ENCODE measurements at regions not wholly inside any gene's neighbourhood (a gene's known extent, or its start where the extent isn't known, plus 50 kb on each side); places are given as distances from the start of the nearest gene placed in this dataset.

DNA sequence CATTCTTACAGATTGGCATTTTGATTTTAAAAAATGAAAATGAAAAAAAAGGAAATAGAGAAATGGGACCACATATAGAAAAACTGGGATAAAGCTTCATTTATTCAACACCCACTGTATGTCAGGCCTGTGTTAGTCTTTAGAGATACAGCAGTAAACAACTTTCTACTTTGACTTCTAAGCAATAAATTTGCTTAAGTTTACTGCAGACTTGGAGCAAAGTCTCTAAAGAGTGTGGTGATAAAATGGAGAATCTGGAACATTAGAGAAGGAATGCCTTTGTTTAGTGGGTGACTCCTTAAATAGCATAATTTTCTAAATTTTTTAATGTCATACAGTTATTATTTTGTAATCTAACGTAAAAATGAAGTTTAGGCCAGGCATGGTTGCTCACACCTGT, 80.7 kb upstream of the CNKSR3 start:
- intact Hi-C loops (cut with micrococcal nuclease), result no loop called here
- no peaks in the 10 kb centered on the region for H3K4me1 Mint-ChIP-seq (ENCODE audit: low read depth)
- no peaks in the 10 kb centered on the region for H3K27me3 Mint-ChIP-seq
- no peak overlapping the region for H3K4me3 Mint-ChIP-seq
- H3K9me3 Mint-ChIP-seq, result no peaks in the 10 kb centered on the region
- no peaks in the 10 kb centered on the region for H3K36me3 Mint-ChIP-seq (ENCODE audit: low read depth)
- H3K27ac Mint-ChIP-seq, result no peak overlapping the region

DNA sequence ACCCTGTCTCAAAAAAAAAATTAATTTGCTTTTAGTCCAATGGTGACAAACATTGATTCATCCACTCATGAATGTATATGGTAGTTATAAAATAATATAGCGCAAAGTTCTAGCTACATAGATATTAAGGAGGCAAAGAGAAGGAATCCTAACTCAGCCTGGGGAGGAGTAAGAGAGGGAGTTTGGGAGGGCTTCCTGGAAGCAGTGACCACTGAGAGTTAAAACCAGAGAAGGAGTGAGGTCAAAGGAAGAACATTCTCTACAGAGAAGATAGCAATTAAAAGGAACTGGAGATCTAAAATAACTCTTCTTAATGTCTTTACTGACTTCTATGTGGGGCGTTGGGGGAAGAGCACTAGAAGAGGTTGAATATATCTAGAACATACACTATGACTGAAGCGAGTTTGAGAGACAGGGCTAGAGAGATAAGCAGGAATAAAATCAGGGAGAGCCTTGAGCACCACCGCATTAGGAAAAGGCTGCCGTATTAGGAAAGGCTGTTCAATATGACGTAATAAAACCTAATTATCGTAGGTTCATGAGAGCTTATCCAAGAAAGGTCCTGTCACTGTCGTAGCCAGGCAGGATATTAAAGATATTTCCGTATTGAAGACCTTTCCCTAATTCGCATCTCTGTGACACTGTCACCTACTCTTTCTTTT, 81.8 kb upstream of the CNKSR3 start:
- H3K4me3 Mint-ChIP-seq, result no peak overlapping the region
- intact Hi-C loops (cut with micrococcal nuclease), result no loop called here
- no peaks in the 10 kb centered on the region for H3K36me3 Mint-ChIP-seq (ENCODE audit: low read depth)
- H3K27me3 Mint-ChIP-seq, result no peaks in the 10 kb centered on the region
- no peaks in the 10 kb centered on the region for H3K4me1 Mint-ChIP-seq (ENCODE audit: low read depth)
- no peaks in the 10 kb centered on the region for H3K9me3 Mint-ChIP-seq
- no peak overlapping the region for H3K27ac Mint-ChIP-seq

DNA sequence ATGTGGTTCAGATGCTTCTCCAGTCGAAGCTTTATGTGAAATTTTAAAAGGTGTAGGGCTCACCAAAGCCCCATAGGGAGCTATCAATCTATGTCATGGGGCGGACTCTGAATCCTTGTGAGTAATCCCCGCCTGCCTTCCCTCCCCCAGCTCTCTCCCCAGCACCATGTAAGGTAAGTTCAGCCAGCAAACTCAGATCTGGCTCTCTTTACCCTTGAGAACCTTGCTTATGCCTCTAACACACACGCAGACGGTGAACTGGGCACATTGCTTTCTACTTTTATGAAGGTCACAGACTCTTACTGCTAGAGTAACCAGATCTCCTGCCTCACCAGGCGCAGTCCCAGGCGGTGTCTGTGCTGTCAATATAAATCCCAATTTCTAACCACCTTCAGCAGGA, 82.6 kb upstream of the CNKSR3 start:
- no peak overlapping the region for H3K27ac Mint-ChIP-seq
- H3K9me3 Mint-ChIP-seq, result no peaks in the 10 kb centered on the region
- H3K36me3 Mint-ChIP-seq (ENCODE audit: low read depth), result no peaks in the 10 kb centered on the region
- H3K4me3 Mint-ChIP-seq, result no peak overlapping the region
- no peaks in the 10 kb centered on the region for H3K4me1 Mint-ChIP-seq (ENCODE audit: low read depth)
- intact Hi-C loops (cut with micrococcal nuclease), result no loop called here
- no peaks in the 10 kb centered on the region for H3K27me3 Mint-ChIP-seq

DNA sequence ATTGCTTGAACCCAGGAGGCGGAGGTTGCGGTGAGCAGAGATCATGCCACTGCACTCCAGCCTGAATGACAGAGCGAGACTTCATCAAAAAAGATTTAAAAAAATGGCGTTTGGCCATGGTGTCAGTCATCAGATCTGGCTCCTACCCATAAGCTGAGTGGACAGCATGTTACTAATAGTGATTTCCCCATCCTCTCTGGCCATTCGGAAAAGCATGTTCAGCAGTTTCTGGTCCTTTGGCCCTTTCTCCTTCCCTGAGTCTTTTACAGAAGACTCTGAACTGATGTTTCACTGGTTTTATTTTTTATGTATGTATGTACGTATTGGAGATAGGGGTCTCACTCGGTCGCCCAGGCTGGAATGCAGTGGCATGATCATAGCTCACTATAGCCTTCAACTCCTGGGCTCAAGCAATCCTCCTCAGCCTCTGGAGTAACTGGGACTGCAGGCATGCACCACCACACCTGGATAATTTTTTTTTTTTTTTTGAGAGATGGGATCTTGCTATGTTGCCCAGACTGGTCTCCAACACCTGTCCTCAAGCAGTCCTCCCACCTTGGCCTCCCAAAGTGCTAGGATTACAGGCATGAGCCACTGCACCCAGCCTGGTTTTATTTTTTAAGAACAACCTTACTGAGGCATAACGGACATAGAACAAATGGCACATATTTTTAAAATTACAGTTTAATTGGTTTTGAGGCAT, 84.2 kb upstream of the CNKSR3 start:
- H3K4me1 Mint-ChIP-seq (ENCODE audit: low read depth), result no peaks in the 10 kb centered on the region
- H3K27me3 Mint-ChIP-seq, result no peaks in the 10 kb centered on the region
- no peak overlapping the region for H3K27ac Mint-ChIP-seq
- no peaks in the 10 kb centered on the region for H3K36me3 Mint-ChIP-seq (ENCODE audit: low read depth)
- no peaks in the 10 kb centered on the region for H3K9me3 Mint-ChIP-seq
- intact Hi-C loops (cut with micrococcal nuclease), result no loop called here
- no peak overlapping the region for H3K4me3 Mint-ChIP-seq

DNA sequence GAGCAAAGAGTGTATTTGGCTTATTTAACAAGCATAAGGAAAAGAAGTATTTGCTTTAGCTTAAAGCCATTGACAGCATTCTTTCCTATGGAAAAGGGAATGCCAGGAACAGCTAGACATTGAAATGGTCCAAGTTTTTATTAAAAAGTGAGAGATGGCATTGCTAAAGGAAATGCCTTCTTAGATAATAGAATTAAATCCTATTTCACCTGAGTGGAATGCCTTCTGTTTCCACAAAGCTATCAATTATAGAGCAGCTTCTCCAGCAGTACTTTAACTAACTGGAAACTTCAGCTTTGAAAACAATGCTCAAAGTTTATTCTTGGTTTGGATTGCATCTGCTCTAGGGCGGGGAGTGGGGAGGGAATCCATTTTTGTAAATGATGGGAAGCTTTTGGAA, 85.1 kb upstream of the CNKSR3 start:
- no peaks in the 10 kb centered on the region for H3K27me3 Mint-ChIP-seq
- no peaks in the 10 kb centered on the region for H3K36me3 Mint-ChIP-seq (ENCODE audit: low read depth)
- no peaks in the 10 kb centered on the region for H3K4me1 Mint-ChIP-seq (ENCODE audit: low read depth)

DNA sequence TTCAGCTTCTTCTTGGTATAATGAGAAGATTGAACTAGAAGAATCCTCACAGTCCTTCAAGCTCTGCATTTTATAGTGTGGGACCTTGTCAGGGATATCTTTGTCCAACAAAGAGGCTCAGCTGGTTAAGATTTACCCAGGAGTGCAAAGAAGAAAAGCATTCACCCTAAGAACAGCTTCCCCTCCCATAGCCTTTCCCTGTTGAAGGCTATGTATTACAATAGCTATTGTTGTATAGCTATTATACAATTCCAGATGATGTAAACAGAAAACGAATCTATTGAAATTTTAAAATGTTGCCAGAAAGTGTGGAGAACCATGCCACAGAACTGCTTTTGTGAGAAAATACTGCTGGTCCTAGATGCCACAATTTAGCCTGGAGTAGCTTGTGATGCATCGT, 85.5 kb upstream of the CNKSR3 start:
- Mint-ChIP-seq H3K9me3 (no peaks in the 10 kb centered on the region), H3K4me1 (ENCODE audit: low read depth) (no peaks in the 10 kb centered on the region), H3K36me3 (ENCODE audit: low read depth) (no peaks in the 10 kb centered on the region), H3K27ac (no peak overlapping the region), H3K27me3 (no peaks in the 10 kb centered on the region), H3K4me3 (no peak overlapping the region)
- intact Hi-C loops (cut with micrococcal nuclease), result no loop called here

More for the DNA sequence above, 85.1 kb upstream of the CNKSR3 start:
- Mint-ChIP-seq H3K27ac (no peak overlapping the region), H3K9me3 (no peaks in the 10 kb centered on the region), H3K4me3 (no peak overlapping the region)
- intact Hi-C loops (cut with micrococcal nuclease), result no loop called here

DNA sequence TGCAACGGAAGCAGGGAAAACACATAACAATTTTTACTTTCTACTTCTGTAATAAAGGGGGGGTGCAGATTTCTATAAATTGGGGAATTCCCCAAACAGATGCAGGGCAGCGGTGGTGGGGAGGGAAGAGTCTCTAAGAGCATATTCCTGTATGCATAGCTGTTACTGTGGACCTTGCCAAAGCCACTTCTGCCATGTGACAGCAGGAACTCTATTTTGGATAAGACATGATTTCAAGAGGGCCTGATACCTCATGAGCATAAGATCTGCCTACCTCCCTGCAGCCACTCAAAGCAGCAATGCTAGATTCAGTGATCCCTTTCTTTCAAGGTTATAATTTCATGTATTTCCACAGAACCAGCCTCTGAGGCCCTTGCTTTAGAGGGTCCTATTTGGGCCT, 86.2 kb upstream of the CNKSR3 start:
- no peak overlapping the region for H3K27ac Mint-ChIP-seq
- no peaks in the 10 kb centered on the region for H3K4me1 Mint-ChIP-seq (ENCODE audit: low read depth)
- H3K9me3 Mint-ChIP-seq, result no peaks in the 10 kb centered on the region
- no peaks in the 10 kb centered on the region for H3K27me3 Mint-ChIP-seq
- no peaks in the 10 kb centered on the region for H3K36me3 Mint-ChIP-seq (ENCODE audit: low read depth)
- H3K4me3 Mint-ChIP-seq, result no peak overlapping the region
- intact Hi-C loops (cut with micrococcal nuclease), result no loop called here

DNA sequence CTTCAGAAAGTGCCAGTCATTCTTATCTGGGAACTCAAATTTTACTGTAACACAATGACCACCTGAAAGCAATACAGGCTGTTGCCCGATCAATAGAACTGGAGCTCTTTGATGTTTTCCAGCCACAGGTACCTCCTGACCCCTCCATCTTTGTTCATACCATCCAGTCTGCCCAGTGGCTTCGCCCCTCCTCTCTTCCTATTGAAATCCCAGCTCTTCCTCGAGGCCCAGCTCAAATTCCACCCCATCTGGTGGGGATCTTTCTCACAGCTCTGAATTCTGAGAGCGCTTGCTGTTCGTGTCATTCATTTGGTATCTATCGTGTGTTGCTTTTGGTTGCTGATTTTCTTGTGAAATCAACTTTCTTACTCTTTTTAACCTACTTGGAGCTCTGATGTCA, 87.9 kb upstream of the CNKSR3 start:
- H3K27me3 Mint-ChIP-seq, result no peaks in the 10 kb centered on the region
- intact Hi-C loops (cut with micrococcal nuclease), result no loop called here

DNA sequence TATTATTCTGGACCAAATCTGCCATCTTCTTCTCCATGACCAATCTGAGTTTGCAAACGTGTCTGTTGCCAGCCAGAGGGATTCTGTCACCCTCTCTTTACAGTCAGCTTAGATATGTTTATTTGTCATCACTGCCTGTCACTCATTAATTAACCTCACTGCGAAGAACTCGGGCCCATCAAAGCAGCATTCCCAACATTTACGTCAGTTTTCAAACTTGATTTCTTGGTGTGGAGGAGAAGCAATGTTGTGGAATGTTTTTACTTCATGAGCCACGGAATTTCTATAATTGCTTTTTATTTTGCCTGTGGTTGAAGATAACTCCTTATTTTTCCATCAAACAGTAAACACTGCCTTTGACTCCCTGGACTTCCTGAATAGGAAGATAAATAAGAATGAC, 91.8 kb upstream of the CNKSR3 start:
- Mint-ChIP-seq H3K27me3 (peaks cover 7% of the 10 kb centered on the region), H3K4me1 (ENCODE audit: low read depth) (peaks cover 32% of the 10 kb centered on the region)

More for the DNA sequence above, 87.9 kb upstream of the CNKSR3 start:
- no peaks in the 10 kb centered on the region for H3K9me3 Mint-ChIP-seq
- H3K4me1 Mint-ChIP-seq (ENCODE audit: low read depth), result no peaks in the 10 kb centered on the region
- no peak overlapping the region for H3K27ac Mint-ChIP-seq
- H3K4me3 Mint-ChIP-seq, result no peak overlapping the region
- H3K36me3 Mint-ChIP-seq (ENCODE audit: low read depth), result no peaks in the 10 kb centered on the region

DNA sequence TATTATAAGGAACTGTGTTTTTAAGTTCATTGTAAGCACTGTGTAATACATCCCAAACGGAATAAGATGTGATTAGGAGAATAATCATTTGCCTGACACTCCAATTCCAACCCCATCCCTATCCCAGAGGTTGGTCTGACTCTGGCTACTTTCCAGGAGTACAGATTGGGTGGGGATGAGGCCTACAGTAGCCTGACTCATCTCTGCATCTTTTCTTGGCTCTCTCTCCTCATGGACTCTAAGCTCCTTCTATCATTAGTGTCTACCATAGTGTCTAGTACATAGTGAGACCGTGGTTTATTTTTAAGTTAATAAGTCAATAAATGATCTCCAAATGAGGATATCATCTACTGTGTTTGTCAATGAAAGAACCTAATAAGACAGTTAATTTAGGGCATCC, 92.2 kb upstream of the CNKSR3 start:
- H3K27ac Mint-ChIP-seq, result no peak overlapping the region
- H3K9me3 Mint-ChIP-seq, result no peaks in the 10 kb centered on the region
- intact Hi-C loops (cut with micrococcal nuclease), result no loop called here
- H3K4me3 Mint-ChIP-seq, result no peak overlapping the region
- H3K4me1 Mint-ChIP-seq (ENCODE audit: low read depth), result peaks cover 32% of the 10 kb centered on the region
- H3K27me3 Mint-ChIP-seq, result peaks cover 7% of the 10 kb centered on the region
- H3K36me3 Mint-ChIP-seq (ENCODE audit: low read depth), result no peaks in the 10 kb centered on the region

More for the DNA sequence above, 91.8 kb upstream of the CNKSR3 start:
- no peaks in the 10 kb centered on the region for H3K9me3 Mint-ChIP-seq
- intact Hi-C loops (cut with micrococcal nuclease), result no loop called here
- no peak overlapping the region for H3K4me3 Mint-ChIP-seq
- H3K36me3 Mint-ChIP-seq (ENCODE audit: low read depth), result no peaks in the 10 kb centered on the region
- no peak overlapping the region for H3K27ac Mint-ChIP-seq

DNA sequence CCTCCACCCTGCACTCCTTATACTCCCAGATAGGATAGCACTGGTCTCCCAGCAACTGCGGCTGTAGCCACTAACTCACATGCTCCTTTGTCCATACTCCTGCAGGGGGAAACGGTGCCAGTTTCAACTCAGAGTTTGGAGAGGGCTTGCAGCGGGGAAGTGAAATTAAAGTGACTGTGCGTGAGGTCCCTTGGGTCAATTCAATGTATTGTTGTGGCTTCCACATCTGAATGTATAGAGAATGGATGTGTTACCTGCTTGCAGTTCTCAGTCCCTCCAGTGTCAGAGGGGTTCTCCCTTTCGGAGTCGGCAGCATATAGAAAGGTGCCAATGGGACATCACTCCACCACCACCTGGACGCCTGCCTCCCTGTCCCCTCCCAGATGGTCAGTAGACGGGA, 93.6 kb upstream of the CNKSR3 start:
- Mint-ChIP-seq H3K27ac (peak overlapping the region; percentile 12), H3K4me1 (ENCODE audit: low read depth) (peaks cover 32% of the 10 kb centered on the region), H3K36me3 (ENCODE audit: low read depth) (no peaks in the 10 kb centered on the region), H3K9me3 (no peaks in the 10 kb centered on the region), H3K27me3 (peaks cover 7% of the 10 kb centered on the region), H3K4me3 (no peak overlapping the region)
- intact Hi-C loops (cut with micrococcal nuclease), result no loop called here

DNA sequence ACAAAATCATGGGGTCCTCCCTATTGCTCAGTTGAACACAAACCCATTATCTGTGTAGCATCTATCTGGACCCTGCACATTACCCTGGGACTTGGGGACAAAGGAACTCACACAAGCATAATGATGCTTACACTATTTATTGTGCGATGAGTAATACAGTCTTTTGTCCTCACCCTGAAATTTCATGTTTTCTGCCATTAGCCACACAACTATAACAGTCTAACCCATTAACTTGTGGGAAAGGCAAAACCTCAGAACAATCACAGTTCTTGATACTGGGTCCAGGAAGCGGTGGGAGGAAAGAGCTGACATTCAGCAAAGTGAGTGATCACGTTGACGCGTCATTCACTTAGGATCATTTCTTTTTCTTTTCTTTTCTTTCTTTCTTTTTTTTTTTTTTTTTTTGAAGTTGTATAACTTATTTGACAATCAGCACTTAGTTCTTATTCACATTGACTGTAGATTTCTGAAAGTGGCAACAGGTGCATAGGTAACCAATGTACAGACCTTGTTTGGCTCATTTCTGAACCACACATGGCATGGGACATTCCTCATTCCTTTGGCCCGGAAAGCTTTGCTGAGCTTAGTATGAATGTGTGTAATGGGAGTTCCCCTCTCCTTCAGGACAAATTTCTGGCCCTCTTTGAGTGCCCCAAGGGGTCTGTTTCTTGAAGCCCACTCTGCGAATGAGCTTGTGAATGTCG, 94.8 kb upstream of the CNKSR3 start:
- intact Hi-C loops (cut with micrococcal nuclease), result no loop called here
- H3K36me3 Mint-ChIP-seq (ENCODE audit: low read depth), result no peaks in the 10 kb centered on the region
- H3K9me3 Mint-ChIP-seq, result no peaks in the 10 kb centered on the region
- H3K27me3 Mint-ChIP-seq, result peaks cover 7% of the 10 kb centered on the region
- H3K4me1 Mint-ChIP-seq (ENCODE audit: low read depth), result peaks cover 32% of the 10 kb centered on the region
- peak overlapping the region; percentile 55 for H3K27ac Mint-ChIP-seq
- no peak overlapping the region for H3K4me3 Mint-ChIP-seq

DNA sequence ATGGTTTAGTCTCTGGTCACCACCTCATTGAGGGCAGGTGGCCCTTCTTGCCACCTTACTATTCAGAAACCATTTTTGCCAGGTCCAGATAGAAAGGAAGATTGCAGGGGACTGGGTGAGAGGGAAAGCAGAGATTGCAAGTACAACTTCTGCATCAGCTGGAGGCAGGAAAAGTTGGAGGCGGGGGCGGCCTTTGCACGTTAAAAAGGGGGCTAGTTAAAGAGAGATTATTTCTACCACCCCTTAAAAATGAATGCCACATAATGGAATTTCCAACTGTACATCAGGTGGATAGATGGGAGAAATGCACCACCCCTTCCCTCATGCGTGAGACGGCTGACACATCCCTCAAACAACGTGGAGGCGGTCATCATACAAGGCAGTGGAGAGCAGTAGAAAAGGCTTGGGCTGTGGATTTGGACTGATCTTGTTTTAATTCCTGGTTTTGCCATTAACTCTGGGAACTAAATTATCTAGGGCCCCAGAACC, 95.4 kb upstream of the CNKSR3 start:
- Mint-ChIP-seq H3K27me3 (peaks cover 7% of the 10 kb centered on the region), H3K4me3 (no peak overlapping the region), H3K9me3 (no peaks in the 10 kb centered on the region), H3K27ac (peak overlapping the region; percentile 55), H3K36me3 (ENCODE audit: low read depth) (no peaks in the 10 kb centered on the region), H3K4me1 (ENCODE audit: low read depth) (peaks cover 32% of the 10 kb centered on the region)
- intact Hi-C loops (cut with micrococcal nuclease), result no loop called here

DNA sequence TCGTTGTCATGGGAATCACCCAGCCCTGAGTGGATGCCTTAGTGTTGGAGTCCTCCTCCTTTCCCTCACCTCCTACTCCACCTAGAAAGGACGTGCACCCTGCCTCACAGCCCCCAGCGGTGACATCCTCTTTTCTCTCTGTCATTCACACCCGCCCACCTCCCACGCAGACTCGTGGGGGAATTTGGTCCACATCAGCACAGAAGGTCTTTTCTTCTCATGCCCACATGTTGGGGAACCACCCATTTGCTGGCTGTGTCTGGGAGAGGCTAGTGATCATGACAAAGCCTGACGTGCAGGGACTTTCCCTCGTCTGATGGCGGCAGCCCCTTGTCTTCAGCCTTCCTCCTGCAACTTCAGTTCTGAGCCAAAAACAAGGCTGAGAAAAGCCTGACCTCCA, 96.0 kb upstream of the CNKSR3 start:
- H3K4me1 Mint-ChIP-seq (ENCODE audit: low read depth), result peaks cover 32% of the 10 kb centered on the region
- no peaks in the 10 kb centered on the region for H3K36me3 Mint-ChIP-seq (ENCODE audit: low read depth)
- no peak overlapping the region for H3K4me3 Mint-ChIP-seq
- no peaks in the 10 kb centered on the region for H3K9me3 Mint-ChIP-seq
- intact Hi-C loops (cut with micrococcal nuclease), result no loop called here
- peaks cover 7% of the 10 kb centered on the region for H3K27me3 Mint-ChIP-seq
- peak overlapping the region; percentile 50 for H3K27ac Mint-ChIP-seq
